WTC11 (cell line): ENCODE measurements at regions not wholly inside any gene's neighbourhood (a gene's known extent, or its start where the extent isn't known, plus 50 kb on each side); places are given as distances from the start of the nearest gene placed in this dataset.

Source experiments
- ATF2 ChIP-seq: sonication (generic); formaldehyde crosslinking; IDR thresholded peaks from 2 replicates; pipeline ENCODE4 v1.8.1; 2022; ENCODE audit warnings: low read depth, missing genetic modification reagents, borderline replicate concordance
- CREB1 ChIP-seq: sonication (generic); formaldehyde crosslinking; IDR thresholded peaks from 2 replicates; pipeline ENCODE4 v1.8.0; 2023; ENCODE audit warnings: mild to moderate bottlenecking, missing genetic modification reagents
- CREM ChIP-seq: sonication (generic); formaldehyde crosslinking; IDR thresholded peaks from 2 replicates; pipeline ENCODE4 v1.8.1; 2022; ENCODE audit warnings: mild to moderate bottlenecking, missing genetic modification reagents, moderate library complexity
- CTCF ChIP-seq: fragments of 200-600 bp; IDR thresholded peaks from 2 replicates; pipeline ENCODE4 v1.8.0; 2022; ENCODE audit warnings: antibody characterized with exemption
- JUN ChIP-seq: sonication (generic); formaldehyde crosslinking; IDR thresholded peaks from 2 replicates; pipeline ENCODE4 v1.8.0; 2023; ENCODE audit warnings: mild to moderate bottlenecking, missing genetic modification reagents
- SMAD3 ChIP-seq: sonication (generic); formaldehyde crosslinking; IDR thresholded peaks from 2 replicates; pipeline ENCODE4 v1.8.0; 2022; ENCODE audit warnings: missing genetic modification reagents, mild to moderate bottlenecking, borderline replicate concordance
- TEAD4 ChIP-seq: sonication (generic); formaldehyde crosslinking; IDR thresholded peaks from 2 replicates; pipeline ENCODE4 v1.8.0; 2022; ENCODE audit warnings: mild to moderate bottlenecking, missing genetic modification reagents
- ZNF281 ChIP-seq: sonication (generic); formaldehyde crosslinking; IDR thresholded peaks from 2 replicates; pipeline ENCODE4 v1.8.0; 2023; ENCODE audit warnings: mild to moderate bottlenecking, missing genetic modification reagents

- no peak for TF ChIP-seq ATF2 (CRISPR knock-in tag)
- no peak for TF ChIP-seq CTCF
- TF ChIP-seq CREM (CRISPR knock-in tag) = no peak
- TF ChIP-seq CREB1 (CRISPR knock-in tag) = no peak
- TF ChIP-seq TEAD4 (CRISPR knock-in tag) = no peak
- TF ChIP-seq ZNF281 = no peak
- TF ChIP-seq SMAD3 (CRISPR knock-in tag) = no peak
- TF ChIP-seq JUN (CRISPR knock-in tag) = no peak
These were observed 145.6 kb upstream of the ZNF32 start for GRCh38 chr10:43794181-43794815.
